H54 (cell line): ENCODE measurements at regions not wholly inside any gene's neighbourhood (a gene's known extent, or its start where the extent isn't known, plus 50 kb on each side); places are given as distances from the start of the nearest gene placed in this dataset.

ENCODE experiments used
- DNase-seq: peaks from one replicate; pipeline ENCODE4 v3.0.0; 2011; ENCODE audit warnings: low spot score, mixed read lengths; ENCODE audit not compliant: insufficient read length
- FAIRE-seq: peaks from 3 replicates; lab custom pipeline; 2011; peaks lifted over from hg19 to GRCh38; lab: Jason Lieb, UNC
- POLR2A ChIP-seq: IDR thresholded peaks from 2 replicates; pipeline ENCODE4 v1.6.1; 2011; ENCODE audit warnings: low read depth, mild to moderate bottlenecking, low read length

DNA sequence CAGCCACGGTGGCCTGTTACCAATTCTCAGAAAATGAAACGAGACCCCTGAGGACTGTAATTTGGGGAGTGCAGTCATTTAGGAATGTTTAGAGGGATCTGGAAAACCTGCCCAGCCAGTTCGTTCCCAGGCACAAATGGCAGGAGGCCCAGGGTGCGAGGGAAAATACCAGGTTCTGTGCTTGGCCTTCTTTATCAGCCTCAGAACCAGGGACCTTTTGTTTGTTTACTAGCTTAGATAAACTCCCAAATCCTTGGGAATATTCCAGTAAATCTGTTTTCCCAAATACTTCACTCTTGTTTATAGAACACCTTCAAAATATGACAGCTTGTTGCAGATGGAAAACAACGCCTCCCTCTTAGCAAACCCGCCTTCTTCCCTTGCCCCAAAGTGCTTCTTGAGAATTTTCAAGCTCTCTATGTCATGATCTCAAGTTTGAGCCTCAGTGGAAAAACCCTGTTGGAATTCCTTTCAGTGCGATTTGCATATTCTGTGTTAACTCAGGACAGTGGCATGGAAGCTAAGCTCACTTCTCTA, 400.3 kb upstream of the SMIM21 start:
- TF ChIP-seq POLR2A, result no peak
- FAIRE-seq (no peak), DNase-seq (no peak)

DNA sequence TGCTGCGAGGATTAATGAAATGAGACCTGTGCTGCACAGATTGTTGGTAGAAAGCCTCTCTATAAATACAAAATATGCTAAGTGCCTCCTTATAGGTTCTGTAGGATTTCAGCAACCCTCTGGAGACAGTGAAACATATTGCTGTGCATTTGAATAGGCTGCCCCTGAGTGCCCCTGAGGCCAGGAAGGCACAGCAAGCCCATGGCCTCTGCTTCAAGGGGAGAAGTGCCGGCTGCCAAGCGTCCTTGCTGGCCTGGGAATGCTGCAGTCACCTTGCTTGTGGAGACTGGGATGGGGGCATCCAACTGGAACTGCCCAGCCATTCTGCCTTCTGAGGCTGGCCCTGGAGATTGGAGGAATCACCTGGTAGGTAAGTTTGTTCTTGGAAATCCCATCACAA, 397.2 kb upstream of the SMIM21 start:
- DNase-seq (no peak), FAIRE-seq (no peak)
- no peak for TF ChIP-seq POLR2A

DNA sequence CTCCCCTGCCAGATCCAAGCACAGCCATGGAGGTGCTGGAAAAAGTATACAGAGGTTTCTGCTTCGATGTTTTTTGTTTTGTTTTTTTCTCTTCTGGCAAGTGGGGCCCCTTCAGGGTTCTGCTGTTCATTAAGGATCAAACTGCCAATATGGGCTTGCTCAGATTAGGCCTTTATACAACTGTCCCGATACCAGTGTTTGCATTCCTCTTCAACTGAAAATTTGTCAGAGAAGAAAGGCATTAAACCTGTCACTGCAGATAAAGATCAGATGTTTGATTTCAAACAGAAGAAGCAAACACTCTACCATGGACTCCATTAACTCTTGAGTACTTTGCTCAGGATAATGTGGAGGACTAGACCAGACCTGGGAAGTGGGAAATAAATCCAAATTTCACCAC, 396.0 kb upstream of the SMIM21 start:
- FAIRE-seq (no peak), DNase-seq (no peak)
- TF ChIP-seq POLR2A, result no peak

DNA sequence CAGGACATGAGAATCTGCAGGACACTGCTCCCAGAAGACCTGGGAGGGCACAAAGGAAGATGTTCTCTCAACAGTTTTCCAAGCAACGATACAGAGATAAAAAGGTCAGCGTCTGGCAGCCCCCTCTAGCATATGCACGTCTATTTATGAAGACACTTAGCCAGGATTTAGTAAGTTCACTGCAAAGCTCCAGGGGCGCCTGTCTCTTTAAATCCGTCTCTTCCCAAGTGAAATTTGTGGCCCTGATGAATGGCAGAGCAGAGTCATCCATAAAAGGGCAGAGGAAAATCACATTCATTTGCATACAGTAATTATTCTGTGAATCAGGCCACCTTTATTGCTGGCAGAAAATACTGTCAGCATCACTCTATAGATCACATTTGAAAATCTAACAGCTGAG, 390.9 kb upstream of the SMIM21 start:
- TF ChIP-seq POLR2A, result no peak
- DNase-seq, result no peak
- no peak for FAIRE-seq

DNA sequence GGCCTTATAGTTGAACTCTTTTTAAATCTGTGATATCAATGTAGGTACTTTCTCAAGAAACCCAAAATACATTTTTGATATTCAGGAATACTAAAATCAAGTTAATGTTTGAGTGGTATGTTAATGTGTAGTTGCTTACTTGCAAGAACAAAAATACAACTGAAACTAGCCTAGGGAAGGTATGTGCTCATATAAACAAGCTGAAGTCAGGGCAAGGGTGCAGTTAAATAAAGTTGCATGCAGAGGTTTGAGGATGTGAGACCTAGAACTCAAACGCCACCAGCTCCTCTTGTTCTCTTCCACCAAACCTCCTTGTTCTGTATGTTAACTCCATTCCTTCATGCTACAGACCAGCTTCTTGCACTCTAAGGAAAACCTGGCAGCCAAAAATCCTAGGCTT, 388.3 kb upstream of the SMIM21 start:
- TF ChIP-seq POLR2A, result no peak

DNA sequence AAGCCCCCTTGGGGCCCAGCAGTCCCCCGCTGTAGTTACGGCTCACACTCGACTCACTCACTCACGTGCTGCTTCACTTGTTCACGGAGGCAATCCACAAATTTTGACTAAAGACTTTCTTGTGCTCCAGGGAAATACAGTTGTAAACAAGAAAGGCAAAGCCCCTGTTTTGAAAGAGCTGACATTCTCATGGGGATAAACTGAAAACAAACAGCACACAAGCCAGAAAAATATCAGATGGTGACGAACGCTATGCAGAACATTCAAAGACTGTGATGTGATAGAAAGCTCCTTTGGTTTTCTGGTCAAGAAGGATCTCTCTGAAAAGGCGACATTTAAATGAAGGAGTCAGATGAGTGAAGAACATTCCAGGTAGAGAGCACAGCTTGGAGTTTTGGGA, 385.3 kb upstream of the SMIM21 start:
- no peak for FAIRE-seq

More for the DNA sequence above, 388.3 kb upstream of the SMIM21 start:
- DNase-seq (no peak), FAIRE-seq (no peak)

DNA sequence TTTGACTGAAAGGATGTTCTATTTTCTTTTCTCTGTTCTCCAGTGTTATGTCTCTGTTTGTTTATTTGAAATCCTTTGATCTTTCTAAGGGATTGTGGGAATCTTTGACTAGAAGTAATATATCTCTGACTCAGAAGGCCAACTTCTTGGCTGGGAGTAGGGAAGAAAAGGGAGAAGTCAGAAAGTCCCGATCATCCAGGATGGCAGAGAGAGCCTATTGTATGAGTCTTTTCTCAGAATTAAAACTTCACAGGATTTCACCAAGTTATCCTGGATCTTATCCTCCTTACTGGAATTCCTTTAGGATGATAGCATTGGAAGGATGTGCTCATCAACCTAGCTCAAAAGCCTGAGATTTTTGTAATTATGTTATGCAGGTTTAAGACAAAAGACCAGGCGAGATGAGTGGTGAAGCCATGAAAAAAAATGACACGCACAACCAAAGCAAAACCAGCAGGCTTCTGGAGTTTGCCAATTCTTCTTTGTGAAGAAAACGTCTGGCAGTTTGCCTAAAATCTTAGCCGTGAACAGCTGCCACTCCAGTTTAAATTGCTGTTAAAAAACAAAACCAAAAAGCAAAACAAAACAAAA, 383.6 kb upstream of the SMIM21 start:
- TF ChIP-seq POLR2A, result no peak
- FAIRE-seq, result no peak
- no peak for DNase-seq

More for the DNA sequence above, 385.3 kb upstream of the SMIM21 start:
- DNase-seq, result no peak
- TF ChIP-seq POLR2A, result no peak

DNA sequence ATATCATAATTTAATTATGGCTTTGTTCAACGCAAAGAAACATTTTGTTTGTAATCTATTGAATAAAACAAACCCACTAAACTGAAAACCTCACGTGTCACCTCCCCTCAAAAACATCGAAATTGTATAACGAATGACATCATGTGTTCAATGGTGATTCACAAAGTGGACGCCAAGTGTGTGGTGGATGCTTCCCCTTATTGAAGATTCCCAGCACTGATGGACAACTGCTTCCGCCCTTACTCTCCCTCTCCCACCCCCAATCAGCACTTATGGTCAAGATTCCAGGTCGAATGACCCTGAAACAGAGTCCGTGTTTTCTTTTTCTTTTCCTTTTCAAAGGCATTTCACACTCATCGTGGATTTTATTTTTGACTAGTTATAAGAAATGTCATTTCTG, 383.0 kb upstream of the SMIM21 start:
- DNase-seq, result no peak
- no peak for FAIRE-seq
- no peak for TF ChIP-seq POLR2A

DNA sequence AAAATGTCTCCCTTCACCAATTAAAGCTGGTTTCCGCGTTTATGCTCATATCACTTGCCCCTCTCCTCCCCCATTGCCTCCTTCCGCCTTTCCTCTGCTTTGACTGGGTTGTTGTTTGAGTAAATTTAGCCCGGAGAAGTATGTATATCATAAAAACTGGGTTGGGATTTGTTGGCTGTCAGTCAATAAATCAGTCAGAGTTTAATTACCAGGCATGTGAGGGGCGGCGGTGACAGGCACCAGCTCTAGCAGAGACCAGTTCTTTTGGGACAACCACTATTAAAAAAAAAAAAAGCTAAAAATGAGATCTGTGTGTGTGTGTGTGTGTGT, 382.4 kb upstream of the SMIM21 start:
- no peak for DNase-seq
- no peak for TF ChIP-seq POLR2A
- FAIRE-seq, result no peak

DNA sequence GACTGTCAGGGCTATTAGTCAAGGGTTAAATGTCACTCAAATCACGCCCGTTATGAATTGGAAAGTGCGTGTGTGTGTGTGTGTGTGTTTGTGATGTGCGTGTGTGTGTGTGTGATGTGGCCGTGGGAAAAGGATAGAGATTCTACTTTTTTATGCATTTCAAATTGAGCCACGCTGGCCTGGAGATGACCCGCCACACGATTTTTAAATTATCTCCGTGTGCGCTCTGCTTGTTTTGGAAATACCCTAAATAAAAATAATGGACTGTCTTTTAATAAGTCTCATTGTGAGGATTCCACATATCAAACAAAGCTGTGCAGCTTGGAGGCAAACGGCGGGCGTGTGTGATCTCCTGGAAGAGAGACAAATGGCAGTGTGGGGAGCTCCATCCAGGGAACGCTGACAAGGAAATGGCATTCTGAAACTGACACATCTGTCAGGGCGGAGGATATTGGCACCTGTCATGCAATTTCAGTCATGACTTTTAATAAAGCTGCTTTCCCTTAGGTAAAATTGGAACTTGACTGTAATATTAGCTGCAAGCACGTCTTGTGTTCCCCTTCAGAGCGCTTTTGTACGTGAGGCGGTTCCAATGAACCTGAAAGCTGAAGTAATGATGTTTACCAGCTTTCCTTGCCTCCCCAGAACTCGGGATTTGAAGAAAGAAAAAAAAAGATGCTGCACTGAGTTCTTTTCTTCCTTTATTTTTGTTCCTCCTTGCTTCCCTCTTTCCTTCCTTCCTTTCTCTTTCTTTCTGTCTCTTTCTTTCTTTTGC, 381.8 kb upstream of the SMIM21 start:
- DNase-seq, result no peak
- TF ChIP-seq POLR2A, result no peak
- no peak for FAIRE-seq

DNA sequence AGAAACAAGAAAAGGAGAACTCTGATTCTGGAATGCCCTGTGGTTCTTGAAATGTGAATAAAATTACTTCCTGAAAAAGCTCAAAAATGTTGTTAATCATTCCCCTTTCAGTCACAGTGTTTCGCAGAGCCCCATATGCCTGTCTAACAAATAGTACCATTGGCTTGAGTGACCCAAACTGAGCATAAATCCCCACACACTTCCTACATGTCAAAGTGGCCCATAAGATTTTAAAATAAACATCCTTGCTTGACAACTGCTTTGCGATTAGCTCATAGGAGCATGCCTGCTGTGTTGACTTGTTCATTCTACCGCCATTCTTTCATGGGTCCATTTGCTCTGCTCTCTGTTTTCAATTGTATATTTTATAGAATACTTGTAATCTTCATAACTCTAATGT, 377.8 kb upstream of the SMIM21 start:
- FAIRE-seq, result no peak
- no peak for TF ChIP-seq POLR2A
- DNase-seq, result no peak

DNA sequence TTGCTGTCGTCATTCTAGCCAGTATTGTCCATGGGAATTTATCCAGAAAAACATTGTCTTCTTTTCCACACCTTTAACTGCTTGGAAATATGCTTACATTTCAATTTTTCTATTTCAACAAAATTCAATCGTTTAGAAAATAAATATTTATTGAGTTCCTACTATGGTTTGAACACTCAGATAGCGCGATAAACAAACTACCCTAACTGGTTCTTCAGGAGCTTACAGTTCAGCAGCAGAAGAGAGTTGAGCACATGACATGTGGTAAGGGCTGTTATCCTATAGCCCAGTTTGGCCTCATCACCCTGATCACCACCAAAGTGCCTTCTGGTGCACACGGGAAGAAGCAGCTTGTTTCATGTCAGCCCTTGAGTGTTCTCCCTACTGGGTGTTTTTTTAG, 375.2 kb upstream of the SMIM21 start:
- FAIRE-seq (no peak), DNase-seq (no peak)
- TF ChIP-seq POLR2A, result no peak

DNA sequence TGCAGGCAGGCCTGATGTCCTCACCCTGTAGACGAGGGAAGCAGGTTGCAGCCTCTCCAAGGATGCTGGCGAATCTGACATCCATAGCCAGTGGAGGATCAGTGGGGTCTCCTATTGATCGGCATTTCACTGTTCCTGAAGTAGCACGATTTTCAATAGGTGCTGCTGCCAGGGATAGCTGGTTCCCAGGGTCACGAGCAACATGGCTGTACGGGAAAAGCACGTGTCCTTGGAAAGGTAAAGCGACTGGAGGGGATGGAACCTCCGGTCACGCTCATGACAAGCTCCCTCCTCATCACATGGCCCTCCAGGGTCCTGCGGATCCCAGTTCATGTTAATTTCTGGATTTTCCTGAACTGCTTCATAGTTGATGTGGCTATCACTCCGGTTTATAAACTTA, 373.7 kb upstream of the SMIM21 start:
- DNase-seq, result no peak
- no peak for TF ChIP-seq POLR2A
- no peak for FAIRE-seq

DNA sequence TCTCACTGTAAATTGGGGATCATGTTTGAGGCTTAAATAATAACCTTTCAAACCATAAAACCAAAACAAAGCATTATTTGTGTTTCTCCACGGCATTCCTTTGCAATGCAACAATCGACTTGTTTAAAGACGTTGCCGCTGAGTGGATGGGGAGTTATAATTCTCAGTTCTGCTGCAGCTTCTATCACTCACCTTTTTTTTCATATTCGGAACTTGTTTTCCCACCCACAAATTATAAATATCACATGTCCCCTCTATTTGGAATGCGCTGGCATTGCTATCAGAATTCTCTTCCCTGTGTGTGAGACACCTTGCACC, 372.8 kb upstream of the SMIM21 start:
- no peak for DNase-seq
- no peak for FAIRE-seq
- TF ChIP-seq POLR2A, result no peak
